OCI-M2 (cell line): ENCODE measurements at regions not wholly inside any gene's neighbourhood (a gene's known extent, or its start where the extent isn't known, plus 50 kb on each side); places are given as distances from the start of the nearest gene placed in this dataset.

Experiments
- DNase-seq: peaks from one replicate; lab custom pipeline; 2025; ENCODE audit not compliant: unreplicated experiment; lab: John Stamatoyannopoulos, UW

DNA sequence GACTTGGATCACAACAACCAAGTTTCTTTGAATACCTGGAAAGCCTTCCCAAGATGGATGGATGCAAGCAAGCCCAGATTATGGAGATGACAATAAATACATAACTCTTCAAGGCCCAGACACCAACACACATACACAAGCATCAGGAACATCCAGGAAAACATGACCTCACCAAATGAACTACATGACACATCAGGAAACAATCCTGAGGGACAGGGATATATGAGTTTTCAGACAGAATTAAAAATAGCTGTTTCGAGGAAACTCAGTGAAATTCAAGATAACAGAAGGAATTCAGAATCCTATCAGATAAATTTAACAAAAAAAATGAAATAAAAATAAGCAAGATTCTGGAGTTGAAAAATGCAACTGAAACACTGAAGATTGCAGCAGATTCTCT lies 659.4 kb downstream of the METTL15 start:
- no peak for DNase-seq

- DNase-seq: no peak
Observed at GRCh38 chr11:28763876-28764275, 655.7 kb downstream of the METTL15 start.

DNA sequence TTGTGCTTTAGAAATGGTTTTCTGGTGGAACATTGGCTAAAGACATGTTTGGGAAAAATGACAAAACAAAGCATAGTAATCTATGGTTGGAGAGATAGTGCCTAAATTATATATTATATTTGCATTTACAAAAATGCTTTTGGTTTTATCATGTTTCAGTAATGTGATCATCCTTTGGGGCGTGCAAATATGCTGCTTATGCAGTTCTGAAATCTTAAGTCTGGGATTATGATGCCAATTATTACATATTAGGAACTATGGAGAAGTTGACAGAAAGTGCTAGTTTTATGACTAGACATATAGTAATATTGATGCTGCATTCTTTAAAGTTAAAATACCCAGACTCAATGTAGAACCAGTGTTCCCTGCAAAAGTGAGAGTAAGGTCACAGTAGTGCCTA lies 655.0 kb downstream of the METTL15 start:
- no peak for DNase-seq

DNA sequence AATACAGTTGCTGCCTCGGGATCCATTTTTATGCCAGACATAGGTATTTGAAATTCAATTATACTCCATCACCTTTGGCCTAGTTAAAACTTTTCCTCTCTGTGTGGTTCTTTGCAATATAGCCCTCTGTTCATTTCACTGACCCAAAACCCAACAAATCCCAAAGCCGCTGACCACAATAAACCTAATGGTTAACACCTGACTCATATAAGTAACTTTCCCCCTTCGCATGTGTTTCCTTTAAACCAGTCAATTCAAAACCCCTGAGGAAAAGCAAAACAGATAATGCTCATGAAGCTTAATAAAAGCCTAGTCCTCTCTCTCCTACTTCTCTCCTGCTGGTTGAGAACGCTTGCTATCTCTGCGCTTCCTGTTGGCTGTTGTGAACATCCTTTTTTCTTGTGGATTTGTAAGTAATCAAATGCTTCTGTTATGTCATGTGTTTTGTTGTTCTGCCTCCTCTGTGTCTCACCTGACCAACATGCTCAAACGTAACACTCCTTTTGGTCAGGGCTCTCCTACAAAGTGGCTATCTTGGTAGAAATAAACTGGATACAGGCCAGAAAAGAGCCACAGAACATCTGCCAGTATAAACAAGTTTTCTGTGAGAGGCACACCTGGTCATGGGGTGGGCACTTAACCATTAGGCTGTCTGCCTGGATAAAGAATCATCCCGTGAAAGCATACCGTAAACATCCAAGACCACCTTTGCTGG lies 652.6 kb downstream of the METTL15 start:
- DNase-seq: no peak

DNA sequence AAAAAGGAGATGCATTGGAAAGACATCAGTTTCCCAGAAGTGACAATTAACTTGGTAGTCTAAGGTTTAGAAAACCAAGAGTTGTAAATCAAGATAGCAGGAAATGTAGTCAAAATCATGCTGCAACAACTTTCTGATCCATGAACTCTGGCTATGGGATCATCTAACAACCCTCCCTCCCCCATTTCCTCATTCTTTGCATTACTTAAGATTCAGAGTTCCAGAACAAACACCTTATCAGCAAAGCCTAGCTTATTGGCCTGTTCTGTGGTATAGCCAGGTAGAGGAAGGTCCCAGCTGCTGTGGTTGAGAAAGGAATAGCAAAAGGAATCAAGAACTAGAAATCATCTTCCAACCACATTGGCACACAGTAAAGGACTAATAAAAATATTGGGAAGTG lies 651.1 kb downstream of the METTL15 start:
- DNase-seq: no peak

DNA sequence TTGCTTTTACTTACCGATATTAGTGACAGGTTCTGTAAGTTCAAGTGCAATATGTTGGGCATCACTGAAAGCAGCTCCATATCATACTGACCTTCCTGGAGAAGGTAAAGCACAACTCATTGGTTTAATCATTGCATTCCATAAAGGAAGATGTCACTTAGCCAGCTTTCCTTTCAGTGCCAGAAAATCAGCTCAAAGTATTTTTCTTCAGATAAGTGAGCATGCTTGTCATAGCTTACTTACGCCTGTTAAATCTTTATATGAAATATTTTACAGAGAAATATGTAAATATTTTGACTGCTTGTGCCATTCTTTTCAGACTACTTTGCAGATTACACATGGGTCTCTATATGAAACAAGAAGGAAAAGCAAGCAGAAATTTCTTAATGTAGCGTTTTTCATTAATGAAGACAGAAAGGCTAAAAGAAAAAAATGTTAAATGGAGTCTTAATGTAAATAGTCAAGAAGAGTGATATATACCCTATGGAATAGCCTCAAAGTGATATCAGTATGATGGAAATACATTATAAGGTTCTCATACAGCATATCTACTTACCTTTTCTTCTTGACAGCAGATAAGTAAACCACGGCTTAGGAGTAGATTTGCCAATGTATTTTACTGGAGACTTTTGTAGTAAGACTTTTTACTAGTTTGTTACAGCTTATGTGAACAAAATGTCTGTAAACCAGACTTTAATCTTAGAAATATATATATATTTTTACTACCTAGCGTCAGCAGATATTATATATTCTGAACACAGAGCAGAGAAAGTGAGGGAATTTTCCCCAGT lies 649.7 kb downstream of the METTL15 start:
- DNase-seq: no peak

GRCh38 chr11:28756977-28757376 lies 648.8 kb downstream of the METTL15 start:
- no peak for DNase-seq

DNA sequence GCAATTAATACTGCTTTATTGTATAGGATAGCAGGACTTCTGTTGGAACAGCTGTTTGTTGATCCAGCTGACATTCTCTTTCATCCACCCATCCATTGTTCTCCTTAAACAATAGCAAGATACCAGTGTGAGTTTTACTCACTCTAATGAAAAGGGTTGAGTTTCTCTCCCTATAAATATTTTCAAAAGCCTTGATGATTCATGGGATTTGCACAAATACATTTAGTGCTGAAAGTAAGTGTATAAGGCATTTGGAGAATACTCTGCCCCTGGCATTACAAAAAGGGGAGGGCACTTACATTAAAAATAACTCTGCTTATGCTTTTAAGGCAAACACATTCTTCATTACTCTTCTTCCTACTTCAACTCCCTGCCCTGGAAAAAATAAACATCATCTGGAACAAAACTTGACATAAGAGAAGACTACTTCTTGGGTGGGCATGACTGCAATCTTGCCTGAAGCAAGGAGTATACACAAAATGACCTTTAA lies 634.9 kb downstream of the METTL15 start:
- no peak for DNase-seq

DNA sequence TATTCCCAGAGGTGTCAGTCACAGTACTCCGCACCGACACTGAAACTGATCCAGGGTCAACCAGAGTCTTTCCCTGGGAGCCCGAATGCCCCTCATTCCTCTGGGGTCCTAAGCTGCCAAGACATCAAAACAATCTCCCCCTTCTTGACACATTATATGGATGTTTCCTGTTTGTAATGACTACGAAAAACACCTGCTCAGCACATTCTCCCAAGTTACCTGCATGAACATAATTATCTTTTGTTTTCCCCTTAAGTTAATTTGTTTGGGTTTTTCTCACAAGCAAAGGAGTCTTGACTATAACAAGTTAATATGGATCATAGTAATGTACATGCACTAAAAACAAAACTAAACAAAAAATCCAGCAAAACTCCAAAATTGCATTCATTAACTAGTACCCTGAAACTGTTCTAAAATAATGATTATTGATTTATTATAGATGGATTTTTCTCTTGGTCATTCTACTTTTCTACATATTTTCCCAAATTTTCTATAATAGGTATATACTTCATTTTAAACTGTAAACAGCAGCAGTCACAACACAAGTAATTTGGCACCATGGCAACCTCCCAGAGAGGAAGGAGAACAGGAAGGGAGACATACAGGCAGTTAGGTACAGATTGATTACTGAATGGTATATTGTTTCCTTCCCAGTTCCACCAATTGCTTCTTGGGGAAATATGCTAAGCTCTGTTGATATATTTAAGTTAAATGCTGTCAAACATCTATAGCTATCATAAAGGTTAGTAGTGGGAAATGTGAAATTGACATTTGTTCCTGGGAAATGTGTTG lies 631.5 kb downstream of the METTL15 start:
- DNase-seq: no peak

- DNase-seq: no peak
Observed at GRCh38 chr11:28738549-28738948, 630.4 kb downstream of the METTL15 start.

- DNase-seq: no peak
Observed at GRCh38 chr11:28736256-28736655, 628.1 kb downstream of the METTL15 start.

- no peak for DNase-seq
Observed at GRCh38 chr11:28735511-28735910, 627.3 kb downstream of the METTL15 start.

GRCh38 chr11:28730889-28731288 lies 622.7 kb downstream of the METTL15 start:
- DNase-seq: no peak

DNA sequence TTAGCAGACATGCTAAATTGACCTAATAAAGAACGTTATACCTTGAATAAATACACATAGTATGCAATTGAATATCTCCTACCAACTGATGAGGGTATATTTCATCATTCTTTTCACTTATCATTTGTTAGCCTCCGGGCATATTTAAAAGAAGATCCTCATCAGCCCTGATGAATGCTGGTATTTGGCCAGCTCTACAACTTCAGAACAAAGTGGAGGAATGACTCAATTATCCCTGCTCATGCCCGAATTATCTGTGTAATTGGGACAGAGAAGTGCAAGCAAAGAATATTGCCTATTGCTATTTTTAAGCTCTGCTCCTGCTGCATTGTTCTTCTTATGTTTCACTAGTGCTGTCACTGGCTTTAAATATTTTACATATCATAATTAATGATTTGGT lies 622.1 kb downstream of the METTL15 start:
- no peak for DNase-seq

- DNase-seq: no peak
Observed at GRCh38 chr11:28729339-28729738, 621.2 kb downstream of the METTL15 start.

DNA sequence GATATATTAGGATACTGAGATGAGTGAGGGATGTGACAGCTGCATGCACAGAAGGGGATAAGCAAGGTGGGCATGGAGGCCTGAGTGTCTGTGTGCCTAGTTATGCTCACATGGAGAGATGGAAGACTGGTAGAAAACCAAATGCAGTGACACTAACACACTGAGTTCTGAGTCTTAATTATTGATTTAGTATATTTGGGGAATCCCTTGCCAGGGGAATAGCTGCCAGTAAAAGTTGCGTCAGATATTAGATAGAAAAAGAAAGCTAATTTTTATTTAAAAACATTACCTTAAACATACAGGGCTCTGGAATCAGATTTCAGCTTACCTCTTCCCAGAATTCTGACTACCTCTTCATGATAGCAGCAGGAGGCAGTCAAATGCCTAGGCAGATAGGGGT lies 620.5 kb downstream of the METTL15 start:
- DNase-seq: no peak

DNA sequence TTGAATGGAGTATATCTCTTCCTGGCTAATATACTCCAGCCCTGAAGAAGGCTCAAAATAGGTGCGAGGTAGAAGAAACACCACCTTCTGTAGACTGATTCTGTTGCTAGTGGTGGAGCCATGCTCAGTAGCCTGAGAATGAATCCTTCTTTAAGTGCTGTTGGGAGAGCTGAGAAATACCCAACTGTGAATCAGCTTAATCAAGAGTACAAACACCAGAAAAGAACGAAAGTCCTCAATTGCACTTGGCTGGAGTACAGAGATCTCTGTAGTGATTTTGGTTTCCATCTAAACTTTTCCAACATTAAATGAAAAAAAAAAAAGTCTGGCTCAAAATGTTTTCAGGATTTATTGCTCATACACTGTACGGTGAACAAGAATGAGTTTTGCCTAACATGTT lies 619.1 kb downstream of the METTL15 start:
- DNase-seq: no peak

- no peak for DNase-seq
Observed at GRCh38 chr11:28726432-28726831, 618.2 kb downstream of the METTL15 start.

DNA sequence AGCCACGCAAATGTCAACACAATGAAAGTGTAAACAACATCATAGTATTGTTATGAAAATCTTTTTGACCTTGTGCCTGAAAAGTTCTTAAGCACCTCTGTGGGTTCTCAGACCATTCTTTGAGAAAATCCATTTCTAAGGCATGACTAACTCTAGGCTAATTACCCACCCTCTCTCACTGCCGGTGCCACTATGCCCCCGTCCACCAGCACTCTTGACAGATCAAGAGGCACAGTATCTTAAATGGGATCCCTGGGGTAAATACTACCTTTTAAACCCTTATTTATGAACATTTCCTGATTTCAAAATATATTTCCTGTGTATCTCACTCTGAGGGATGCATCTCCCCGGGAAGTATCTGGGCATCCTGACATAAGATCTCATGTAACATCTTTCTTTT lies 607.5 kb downstream of the METTL15 start:
- no peak for DNase-seq

DNA sequence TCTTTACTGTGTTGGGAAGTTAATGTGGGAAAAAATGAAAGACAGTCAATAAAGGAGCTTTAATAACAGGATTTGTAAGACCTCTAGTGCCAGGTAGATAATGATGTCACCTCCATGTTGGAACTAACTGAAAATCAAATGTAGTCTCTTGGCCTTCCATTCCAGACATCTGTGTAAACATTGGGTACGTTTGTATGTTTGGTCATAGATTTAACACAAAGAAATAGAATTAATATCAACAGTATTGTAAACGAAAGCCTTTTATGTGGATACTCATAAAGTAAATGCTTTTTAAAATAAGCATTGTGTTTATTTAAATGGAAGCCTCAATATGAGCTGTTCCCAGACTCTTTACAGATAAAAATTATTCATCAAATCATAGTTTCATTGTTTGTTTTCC lies 605.7 kb downstream of the METTL15 start:
- DNase-seq: no peak

- DNase-seq: no peak
Observed at GRCh38 chr11:28708075-28708474, 599.9 kb downstream of the METTL15 start.

GRCh38 chr11:28704801-28705200 lies 596.6 kb downstream of the METTL15 start:
- DNase-seq: no peak
